K562 (cell line): ENCODE measurements at regions not wholly inside any gene's neighbourhood (a gene's known extent, or its start where the extent isn't known, plus 50 kb on each side); places are given as distances from the start of the nearest gene placed in this dataset.

ENCODE experiments used
- ATAC-seq: fragments of 200-7000 bp; cut with Tn5 transposase; 3 replicates; pipeline ENCODE4 v1.9.1; 2020; ENCODE audit warnings: moderate library complexity
- BruUV-seq: library from RNA; stranded (reverse); fragments of 400-500 nt; replicated peaks from 2 replicates; lab custom pipeline; 2021; lab: Mats Ljungman, UMichigan
- CTCF ChIA-PET: fragments of 300-600 bp; formaldehyde crosslinking; extraction: SDS; loops from one replicate; lab custom pipeline; 2021; ENCODE audit warnings: low intra/inter-chr PET ratio; lab: Yijun Ruan, JAX
- POLR2A ChIA-PET: fragments of 300-600, 350-650 bp; sonication (Branson Sonifier 250); formaldehyde crosslinking; extraction: SDS; loops from one replicate; lab custom pipeline; 2021; ENCODE audit warnings: antibody characterized with exemption, inconsistent platforms; lab: Yijun Ruan, JAX
- DNase-seq, 4 experiments: peaks; one replicate each; pipeline versions ENCODE4 v3.0.0 to v3.0.0-alpha.2; 2011 to 2018; ENCODE audit warnings: low spot score in 3 of 4, mixed read lengths in 3 of 4; ENCODE audit errors: extremely low read depth in 1 of 4
- FAIRE-seq: peaks from 2 replicates; lab custom pipeline; 2011; peaks lifted over from hg19 to GRCh38; lab: Jason Lieb, UNC
- H2AFZ ChIP-seq: 2 replicates; pipeline ENCODE4 v1.6.0; 2011; ENCODE audit warnings: low read depth, low read length, control low read depth, inconsistent platforms
- H3K27ac ChIP-seq: fragments of 200-600 bp; 3 replicates; pipeline ENCODE4 v1.8.0; 2011; ENCODE audit warnings: low read depth, mild to moderate bottlenecking, control low read depth, inconsistent platforms, low read length, moderate library complexity, mixed read lengths; ENCODE audit errors: extremely low read depth
- H3K27me3 ChIP-seq, 2 experiments: fragments of 300-600 bp in 1 of 2; 2 replicates in 1 of 2; 3 replicates in 1 of 2; pipeline versions ENCODE4 v1.6.0 to v1.8.0; 2011; ENCODE audit warnings: inconsistent platforms in 2 of 2, low read length in 2 of 2, mild to moderate bottlenecking in 1 of 2, mixed read lengths in 1 of 2, moderate library complexity in 1 of 2; ENCODE audit not compliant: control insufficient read depth in 2 of 2, insufficient read depth in 2 of 2
- H3K36me3 ChIP-seq: fragments of 300-600 bp; 3 replicates; pipeline ENCODE4 v1.8.0; 2011; ENCODE audit warnings: mild to moderate bottlenecking, low read length, inconsistent platforms; ENCODE audit not compliant: control insufficient read depth, insufficient read depth
- H3K4me1 ChIP-seq, 2 experiments: fragments of 200-600 bp in 1 of 2; replicated peaks in 1 of 2; 2 replicates in 1 of 2; 3 replicates in 1 of 2; pipeline versions ENCODE4 v1.5.1 to v1.8.0; 2011; ENCODE audit warnings: inconsistent platforms in 2 of 2, low read length in 2 of 2, mild to moderate bottlenecking in 1 of 2, mixed read lengths in 1 of 2, moderate library complexity in 1 of 2; ENCODE audit not compliant: control insufficient read depth in 2 of 2, insufficient read depth in 2 of 2
- H3K4me2 ChIP-seq: 2 replicates; pipeline ENCODE4 v1.6.1; 2011; ENCODE audit warnings: low read length, control low read depth, inconsistent platforms, mixed read lengths; ENCODE audit not compliant: insufficient read depth
- H3K4me3 ChIP-seq: fragments of 200-600 bp; sonication (generic), shearing (Covaris generic); 2 replicates; pipeline ENCODE4 v1.5.1; 2016; ENCODE audit warnings: control low read depth, inconsistent platforms
- H3K79me2 ChIP-seq: fragments of 200-600 bp; 3 replicates; pipeline ENCODE4 v1.8.0; 2011; ENCODE audit warnings: low read length, inconsistent platforms; ENCODE audit not compliant: control insufficient read depth, insufficient read depth
- H3K9ac ChIP-seq, 2 experiments: 2 replicates each; pipeline versions ENCODE4 v1.6.0 to v1.6.1; 2011; ENCODE audit warnings: low read depth in 2 of 2, low read length in 2 of 2, control low read depth in 1 of 2, inconsistent platforms in 1 of 2, mild to moderate bottlenecking in 1 of 2, mixed read lengths in 1 of 2; ENCODE audit not compliant: insufficient read depth in 1 of 2
- H3K9me1 ChIP-seq: one replicate; pipeline ENCODE4 v1.6.0; 2011; ENCODE audit warnings: inconsistent platforms, mild to moderate bottlenecking, low read length, moderate library complexity; ENCODE audit not compliant: control insufficient read depth, insufficient read depth
- H3K9me3 ChIP-seq: replicated peaks from 2 replicates; pipeline ENCODE4 v1.5.1; 2011; ENCODE audit warnings: low read depth, low read length, inconsistent platforms; ENCODE audit not compliant: control insufficient read depth, insufficient read depth
- H4K20me1 ChIP-seq: replicated peaks from 2 replicates; pipeline ENCODE4 v1.6.1; 2011; ENCODE audit warnings: low read length, inconsistent platforms, mixed read lengths; ENCODE audit not compliant: control insufficient read depth, insufficient read depth
- FOXA3 ChIP-seq, 2 experiments: fragments of 450-650 bp in 1 of 2; sonication (generic) in 1 of 2; formaldehyde crosslinking; IDR thresholded peaks in 1 of 2; conservative IDR thresholded peaks in 1 of 2; 2 replicates each; pipeline versions ENCODE4 v1.4.0 to v1.8.0; 2020 to 2022; ENCODE audit warnings: mild to moderate bottlenecking in 2 of 2, missing genetic modification reagents in 1 of 2
- ZBTB11 ChIP-seq, 3 experiments: fragments of 200-800 bp in 1 of 3; fragments of 250-450 bp in 1 of 3; fragments of 450-650 bp in 1 of 3; sonication (Bioruptor Pico) in 1 of 3; sonication (Bioruptor generic) in 1 of 3; formaldehyde crosslinking in 1 of 3; IDR thresholded peaks; 2 replicates each; pipeline versions ENCODE4 v1.6.1 to v1.8.0; 2016 to 2022; ENCODE audit warnings: mild to moderate bottlenecking in 2 of 3, missing genetic modification characterization in 2 of 3, missing compliant biosample characterization in 1 of 3, moderate library complexity in 1 of 3
- WGBS: fragments of 100-300 bp; shearing (Covaris generic); methylation state at CpG from one replicate; pipeline ENCODE4 v1.1.6; 2016; ENCODE audit warnings: low coverage, mixed read lengths; ENCODE audit not compliant: insufficient coverage; ENCODE audit errors: missing lambda C conversion rate; 5-methylcytosine and 5-hydroxymethylcytosine counted together
- in situ Hi-C: fragments of 300-500 bp; cut with MboI; formaldehyde crosslinking; loops from 4 replicates; pipeline ENCODE4 v1.15.0; 2018; ENCODE audit warnings: inconsistent platforms, mixed read lengths
- intact Hi-C: fragments of 100-400 bp; cut with micrococcal nuclease; formaldehyde crosslinking; loops from 2 replicates; pipeline ENCODE4 v1.14.2; 2022

GRCh38 chr20:54340206-54340605 is 132.3 kb downstream of the PFDN4 start:
- Histone ChIP-seq H3K27me3 (no peaks in the 10 kb centered on the region), H3K4me1 (no peaks in the 10 kb centered on the region), H3K9me3 (no peaks in the 10 kb centered on the region), H2AFZ (no peak overlapping the region), H3K27ac (no peak overlapping the region), H3K4me2 (no peak overlapping the region), H3K36me3 (no peaks in the 10 kb centered on the region), H3K9ac (no peak overlapping the region), H3K79me2 (no peaks in the 10 kb centered on the region), H4K20me1 (no peaks in the 10 kb centered on the region), H3K9me1 (no peaks in the 10 kb centered on the region), H3K4me3 (no peak overlapping the region)
- ChIA-PET CTCF (no interaction called here), POLR2A (no interaction called here)
- in situ Hi-C loops = no loop called here
- FAIRE-seq (no peak), ATAC-seq (no peak), DNase-seq (no peak)
- 0% methylated on average over 1 of the region's 1 CpG for whole genome bisulfite sequencing
- peak in 1 of 3 experiments; percentile 73; a peak in 2 of 6 replicates for TF ChIP-seq ZBTB11 (CRISPR knock-in tag; IDR thresholded peaks at IDR 0.05)
- TF ChIP-seq FOXA3 (CRISPR knock-in tag; conservative IDR thresholded peaks at IDR 0.05 in 1 of 2, IDR thresholded peaks at IDR 0.05 in 1 of 2) = no peak
- intact Hi-C loops = no loop called here
- BruUV-seq = no TSS peak
